GM12865 (cell line): ENCODE measurements at regions not wholly inside any gene's neighbourhood (a gene's known extent, or its start where the extent isn't known, plus 50 kb on each side); places are given as distances from the start of the nearest gene placed in this dataset.

Source experiments
- DNase-seq: peaks from one replicate; pipeline ENCODE4 v3.0.0; 2010; ENCODE audit warnings: low read depth
- H3K4me3 ChIP-seq: 2 replicates; pipeline ENCODE4 v1.5.1; 2011; ENCODE audit warnings: mild to moderate bottlenecking, low read depth, low read length, control low read depth
- CTCF ChIP-seq: IDR thresholded peaks from 2 replicates; pipeline ENCODE4 v1.5.1; 2011; ENCODE audit warnings: low read length, control low read depth, low read depth, inconsistent platforms; ENCODE audit not compliant: insufficient read depth; ENCODE audit errors: missing control alignments

DNA sequence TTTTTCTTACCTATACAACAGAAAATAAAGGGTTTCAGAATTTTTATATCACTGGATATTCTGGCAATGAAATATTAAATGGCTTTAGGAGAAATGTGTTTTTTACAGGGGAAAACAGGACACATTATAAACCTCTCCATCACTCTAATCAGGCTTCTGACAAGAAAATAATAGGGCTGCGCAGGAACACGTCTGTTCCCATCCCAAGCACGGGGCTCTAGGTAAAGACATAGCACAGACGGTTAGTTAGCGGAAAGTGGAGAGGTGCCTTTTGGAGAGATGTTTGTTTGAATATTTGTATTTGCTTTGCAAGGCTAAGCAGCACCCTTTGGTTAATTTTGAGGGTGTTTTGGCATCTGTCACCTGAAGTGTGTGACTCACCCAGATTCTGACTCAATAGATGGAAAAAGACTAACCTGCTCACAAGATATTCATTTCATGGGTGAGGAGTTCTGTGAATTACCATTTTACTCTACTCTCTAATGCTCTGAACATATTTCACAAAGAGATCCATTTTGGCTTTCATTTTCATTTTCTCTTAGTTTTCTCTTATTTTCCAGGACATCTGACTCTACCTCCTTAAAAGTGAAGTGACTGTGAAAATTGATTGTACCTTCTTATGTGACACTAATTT lies 174.5 kb upstream of the AKR1E2 start:
- H3K4me3 ChIP-seq, result no peak overlapping the region
- DNase-seq, result no peak
- no peak for TF ChIP-seq CTCF

GRCh38 chr10:4650582-4650981 lies 175.4 kb upstream of the AKR1E2 start:
- no peak for DNase-seq
- no peak for TF ChIP-seq CTCF
- no peak overlapping the region for H3K4me3 ChIP-seq

- no peak for TF ChIP-seq CTCF
- no peak for DNase-seq
- no peak overlapping the region for H3K4me3 ChIP-seq
These were observed 176.0 kb upstream of the AKR1E2 start for GRCh38 chr10:4649886-4650508.

GRCh38 chr10:4649471-4649870 lies 176.5 kb upstream of the AKR1E2 start:
- no peak overlapping the region for H3K4me3 ChIP-seq
- no peak for TF ChIP-seq CTCF
- DNase-seq, result no peak

DNA sequence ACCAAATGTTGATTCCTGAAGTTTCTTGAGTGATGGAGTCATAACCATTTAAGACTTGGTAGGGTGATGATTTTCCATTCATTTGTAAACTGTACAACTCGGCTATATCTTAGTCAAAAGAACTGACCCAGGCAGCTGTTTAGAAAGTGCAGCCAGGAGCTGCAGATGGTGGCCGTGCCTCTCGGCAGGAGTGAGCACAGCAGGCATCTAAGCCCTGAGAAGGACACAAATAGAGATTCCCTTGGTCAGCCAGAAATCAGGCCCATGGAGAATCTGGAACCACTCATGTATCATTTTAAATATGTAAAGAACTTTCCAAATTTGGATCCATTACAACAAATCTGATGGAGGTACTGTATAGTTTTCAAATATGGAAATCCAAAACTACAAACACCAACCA lies 177.0 kb upstream of the AKR1E2 start:
- TF ChIP-seq CTCF, result no peak
- DNase-seq, result no peak
- H3K4me3 ChIP-seq, result no peak overlapping the region

GRCh38 chr10:4647109-4647785 lies 178.8 kb upstream of the AKR1E2 start:
- TF ChIP-seq CTCF, result no peak
- H3K4me3 ChIP-seq, result no peak overlapping the region
- no peak for DNase-seq
